ENCODE measurements at regions not wholly inside any gene's neighbourhood (a gene's known extent, or its start where the extent isn't known, plus 50 kb on each side); places are given as distances from the start of the nearest gene placed in this dataset.

- TF ChIP-seq MAX (IDR thresholded peaks at IDR 0.05) = no peak
- TF ChIP-seq CEBPB (IDR thresholded peaks at IDR 0.05) = no peak
- no peak for TF ChIP-seq TAF1 (IDR thresholded peaks at IDR 0.05; ENCODE audit: low read depth)
- no peak for TF ChIP-seq EP300 (IDR thresholded peaks at IDR 0.05; ENCODE audit: borderline replicate concordance)
- TF ChIP-seq TEAD4 (IDR thresholded peaks at IDR 0.05) = no peak
- TF ChIP-seq TCF12 (IDR thresholded peaks at IDR 0.05; ENCODE audit: low read depth) = no peak
- no peak for TF ChIP-seq YY1 (IDR thresholded peaks at IDR 0.05; ENCODE audit: low read depth)
- TF ChIP-seq USF1 (IDR thresholded peaks at IDR 0.05) = no peak
- TF ChIP-seq NFIC (IDR thresholded peaks at IDR 0.05) = no peak
- TF ChIP-seq REST (IDR thresholded peaks at IDR 0.05; ENCODE audit: low read depth) = no peak
- no peak for TF ChIP-seq CREB1 (IDR thresholded peaks at IDR 0.05; ENCODE audit: low read depth)
- no peak for TF ChIP-seq RAD21 (IDR thresholded peaks at IDR 0.05; ENCODE audit: low read depth)
- no peak for TF ChIP-seq EGR1 (IDR thresholded peaks at IDR 0.05)
- TF ChIP-seq ZBTB7A (IDR thresholded peaks at IDR 0.05; ENCODE audit: low read depth) = no peak
Measured at GRCh38 chr15:70236341-70237086, 138.8 kb upstream of the TLE3 start.

All from Ishikawa (cell line).